H1 (cell line): ENCODE measurements at regions not wholly inside any gene's neighbourhood (a gene's known extent, or its start where the extent isn't known, plus 50 kb on each side); places are given as distances from the start of the nearest gene placed in this dataset.

Experiments
- ATF3 ChIP-seq: IDR thresholded peaks from 2 replicates; pipeline ENCODE4 v1.6.1; 2011; ENCODE audit warnings: low read depth, mild to moderate bottlenecking, low read length; ENCODE audit not compliant: insufficient read depth
- CTCF ChIP-seq, 3 experiments: IDR thresholded peaks; 1 replicate in 2 of 3; 2 replicates in 1 of 3; pipeline versions ENCODE4 v1.5.1 to v1.6.1; 2011; ENCODE audit warnings: low read length in 3 of 3, mild to moderate bottlenecking in 3 of 3, inconsistent platforms in 2 of 3, low read depth in 1 of 3, moderate library complexity in 1 of 3; ENCODE audit not compliant: insufficient read depth in 1 of 3; ENCODE audit errors: control extremely low read depth in 1 of 3
- POLR2A ChIP-seq, 2 experiments: IDR thresholded peaks; 1 replicate in 1 of 2; 2 replicates in 1 of 2; pipeline ENCODE4 v1.6.1; 2011; ENCODE audit warnings: low read depth in 2 of 2, low read length in 2 of 2, mild to moderate bottlenecking in 2 of 2; ENCODE audit errors: control extremely low read depth in 1 of 2

- TF ChIP-seq CTCF (IDR thresholded peaks at IDR 0.05; ENCODE audit: control extremely low read depth in 1 of 3, insufficient read depth in 1 of 3, low read depth in 1 of 3, low read length in 3 of 3) (no peak), ATF3 (no peak), POLR2A (IDR thresholded peaks at IDR 0.05; ENCODE audit: control extremely low read depth in 1 of 2, low read depth in 2 of 2, low read length in 2 of 2) (no peak)
Observed at GRCh38 chr2:237236188-237236587, 150.5 kb downstream of the COPS8 start.
